HEK293T (cell line): ENCODE measurements at regions not wholly inside any gene's neighbourhood (a gene's known extent, or its start where the extent isn't known, plus 50 kb on each side); places are given as distances from the start of the nearest gene placed in this dataset.
A peak's percentile ranks its signal among the peaks of the same experiment; 100 is the strongest.

Experiments
- CTCF ChIA-PET: fragments of 350-600 bp; formaldehyde crosslinking; extraction: SDS; loops from one replicate; lab custom pipeline; 2021; ENCODE audit warnings: antibody characterized with exemption, inconsistent platforms; lab: Yijun Ruan, JAX
- POLR2A ChIA-PET: fragments of 350-600 bp; formaldehyde crosslinking; extraction: SDS; loops from one replicate; lab custom pipeline; 2020; ENCODE audit warnings: antibody characterized with exemption, inconsistent platforms; lab: Yijun Ruan, JAX
- DNase-seq: peaks from one replicate; pipeline ENCODE4 v3.0.0; 2012; ENCODE audit warnings: mixed read lengths; ENCODE audit errors: extremely low spot score
- ARNT ChIP-seq: fragments of 450-650 bp; IDR thresholded peaks from 2 replicates; pipeline ENCODE4 v1.6.1; 2017; ENCODE audit warnings: mild to moderate bottlenecking
- BHLHE40 ChIP-seq: fragments of 450-650 bp; IDR thresholded peaks from 2 replicates; pipeline ENCODE4 v1.6.1; 2016; ENCODE audit warnings: mild to moderate bottlenecking, moderate library complexity, borderline replicate concordance
- CTBP1 ChIP-seq: fragments of 450-650 bp; IDR thresholded peaks from 2 replicates; pipeline ENCODE4 v1.6.1; 2016; ENCODE audit warnings: borderline replicate concordance
- ELF4 ChIP-seq: fragments of 450-650 bp; IDR thresholded peaks from 2 replicates; pipeline ENCODE4 v1.6.1; 2017; ENCODE audit warnings: antibody characterized with exemption
- FOXA1 ChIP-seq: fragments of 450-650 bp; IDR thresholded peaks from 2 replicates; pipeline ENCODE4 v1.6.1; 2016; ENCODE audit warnings: mild to moderate bottlenecking
- FOXK2 ChIP-seq: fragments of 450-650 bp; IDR thresholded peaks from 2 replicates; pipeline ENCODE4 v1.6.1; 2016; ENCODE audit warnings: mild to moderate bottlenecking
- FOXM1 ChIP-seq: fragments of 450-650 bp; IDR thresholded peaks from 2 replicates; pipeline ENCODE4 v1.6.1; 2017; ENCODE audit warnings: mild to moderate bottlenecking, borderline replicate concordance
- HDGF ChIP-seq: fragments of 450-650 bp; IDR thresholded peaks from 2 replicates; pipeline ENCODE4 v1.6.1; 2017; ENCODE audit warnings: antibody characterized with exemption, borderline replicate concordance
- L3MBTL2 ChIP-seq: fragments of 450-650 bp; conservative IDR thresholded peaks from 2 replicates; pipeline ENCODE4 v1.6.1; 2016; ENCODE audit warnings: mild to moderate bottlenecking
- LEF1 ChIP-seq: fragments of 450-650 bp; IDR thresholded peaks from 2 replicates; pipeline ENCODE4 v1.6.1; 2017; ENCODE audit warnings: mild to moderate bottlenecking, borderline replicate concordance
- NFRKB ChIP-seq: fragments of 450-650 bp; IDR thresholded peaks from 2 replicates; pipeline ENCODE4 v1.6.1; 2016; ENCODE audit warnings: mild to moderate bottlenecking, moderate library complexity
- SP1 ChIP-seq: fragments of 450-650 bp; IDR thresholded peaks from 2 replicates; pipeline ENCODE4 v1.6.1; 2017
- SUZ12 ChIP-seq: fragments of 450-650 bp; IDR thresholded peaks from 2 replicates; pipeline ENCODE4 v1.6.1; 2016; ENCODE audit warnings: mild to moderate bottlenecking
- TARDBP ChIP-seq: fragments of 450-650 bp; IDR thresholded peaks from 2 replicates; pipeline ENCODE4 v1.6.1; 2016
- ZNF384 ChIP-seq: fragments of 450-650 bp; IDR thresholded peaks from 2 replicates; pipeline ENCODE4 v1.6.1; 2016
- TF ChIP-seq, protein P1 (sequence below): fragments of 450-650 bp; IDR thresholded peaks from 2 replicates; pipeline ENCODE4 v1.6.1; 2016

DNA sequence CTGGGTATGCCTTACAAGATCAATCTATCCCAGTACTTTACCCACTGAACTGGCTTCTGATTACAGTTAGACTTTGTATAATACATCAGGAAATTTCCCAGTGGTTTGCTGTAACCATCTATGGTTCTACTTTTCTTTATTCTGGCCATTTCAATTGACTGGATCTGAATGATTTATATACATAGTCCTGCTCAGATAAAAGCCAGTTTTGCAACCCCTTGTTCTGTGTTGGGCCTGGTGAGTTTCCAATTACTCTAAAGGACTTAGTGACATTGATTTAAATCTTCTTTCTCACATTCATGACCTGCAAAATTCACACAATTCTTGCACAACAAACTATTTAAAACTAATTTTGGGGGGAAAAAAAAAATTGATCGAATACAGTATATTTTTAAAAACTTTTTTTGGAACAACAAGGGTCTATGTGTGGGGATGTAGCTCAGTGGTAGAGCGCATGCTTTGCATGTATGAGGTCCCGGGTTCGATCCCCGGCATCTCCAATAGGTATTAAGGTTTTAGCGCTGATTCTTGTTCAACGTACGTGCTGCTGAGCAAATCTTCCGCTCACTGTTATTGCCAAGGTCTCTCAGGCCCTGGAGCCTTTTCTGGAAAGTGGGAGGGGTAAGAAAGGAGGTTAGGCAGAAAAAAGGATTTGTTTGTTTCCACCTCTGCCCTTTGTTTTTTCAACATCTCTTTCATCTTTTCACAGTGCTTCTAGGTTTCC lies 117.5 kb downstream of the GPX5 start:
- peak; percentile 48 for DNase-seq
- POLR2A ChIA-PET: no interaction called here
- TF ChIP-seq FOXA1 (no peak), HDGF (no peak), SP1 (no peak), NFRKB (peak; percentile 42; the same call in 1 of the 2 replicates), TARDBP (no peak), CTBP1 (0 out of 2 replicates have a peak, but pooled peaks have one; percentile 12), ELF4 (no peak), FOXM1 (no peak), L3MBTL2 (0 out of 2 replicates have a peak, but pooled peaks have one; percentile 20), BHLHE40 (no peak), ZNF384 (peak; percentile 75), FOXK2 (no peak), LEF1 (0 out of 2 replicates have a peak, but pooled peaks have one; percentile 9), SUZ12 (no peak), ARNT (peak; percentile 65)
- TF ChIP-seq, protein P1, sequence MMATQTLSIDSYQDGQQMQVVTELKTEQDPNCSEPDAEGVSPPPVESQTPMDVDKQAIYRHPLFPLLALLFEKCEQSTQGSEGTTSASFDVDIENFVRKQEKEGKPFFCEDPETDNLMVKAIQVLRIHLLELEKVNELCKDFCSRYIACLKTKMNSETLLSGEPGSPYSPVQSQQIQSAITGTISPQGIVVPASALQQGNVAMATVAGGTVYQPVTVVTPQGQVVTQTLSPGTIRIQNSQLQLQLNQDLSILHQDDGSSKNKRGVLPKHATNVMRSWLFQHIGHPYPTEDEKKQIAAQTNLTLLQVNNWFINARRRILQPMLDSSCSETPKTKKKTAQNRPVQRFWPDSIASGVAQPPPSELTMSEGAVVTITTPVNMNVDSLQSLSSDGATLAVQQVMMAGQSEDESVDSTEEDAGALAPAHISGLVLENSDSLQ: peak; percentile 47; the same call in 1 of the 2 replicates
- CTCF ChIA-PET: no interaction called here

DNA sequence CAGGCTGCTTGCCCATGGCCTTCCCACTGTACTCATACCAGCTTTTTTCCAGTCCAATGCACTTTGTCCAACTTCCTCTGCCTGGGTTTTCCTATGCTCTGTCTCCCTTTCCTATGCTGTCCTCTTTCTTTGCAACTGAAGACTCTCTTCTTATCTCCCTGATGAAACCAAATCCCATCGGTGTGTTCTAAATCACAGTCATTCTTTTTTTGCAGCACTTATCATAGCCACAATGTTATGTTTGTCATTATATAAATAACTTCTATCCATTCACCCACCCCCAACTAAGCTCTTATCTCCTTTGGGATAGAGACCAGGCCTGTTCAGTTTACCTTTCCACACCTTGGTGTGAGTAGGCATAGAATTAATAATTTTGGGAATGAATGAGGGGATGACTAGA lies 121.0 kb downstream of the GPX5 start:
- POLR2A ChIA-PET: interaction anchor here (1.3 to 2.9 kb wide), 3 partner anchors 8 to 60 kb away, joined by 3 to 16 read pairs (median 6); a partner anchor contains a TSS
- no peak for DNase-seq
- no peak for TF ChIP-seq BHLHE40
- no peak for TF ChIP-seq FOXA1
- no peak for TF ChIP-seq HDGF
- TF ChIP-seq L3MBTL2: no peak
- no peak for TF ChIP-seq NFRKB
- TF ChIP-seq SUZ12: no peak
- TF ChIP-seq TARDBP: no peak
- no peak for TF ChIP-seq CTBP1
- no peak for TF ChIP-seq LEF1
- TF ChIP-seq FOXM1: no peak
- no peak for TF ChIP-seq ARNT
- TF ChIP-seq ZNF384: no peak
- no peak for TF ChIP-seq SP1
- CTCF ChIA-PET: no interaction called here

DNA sequence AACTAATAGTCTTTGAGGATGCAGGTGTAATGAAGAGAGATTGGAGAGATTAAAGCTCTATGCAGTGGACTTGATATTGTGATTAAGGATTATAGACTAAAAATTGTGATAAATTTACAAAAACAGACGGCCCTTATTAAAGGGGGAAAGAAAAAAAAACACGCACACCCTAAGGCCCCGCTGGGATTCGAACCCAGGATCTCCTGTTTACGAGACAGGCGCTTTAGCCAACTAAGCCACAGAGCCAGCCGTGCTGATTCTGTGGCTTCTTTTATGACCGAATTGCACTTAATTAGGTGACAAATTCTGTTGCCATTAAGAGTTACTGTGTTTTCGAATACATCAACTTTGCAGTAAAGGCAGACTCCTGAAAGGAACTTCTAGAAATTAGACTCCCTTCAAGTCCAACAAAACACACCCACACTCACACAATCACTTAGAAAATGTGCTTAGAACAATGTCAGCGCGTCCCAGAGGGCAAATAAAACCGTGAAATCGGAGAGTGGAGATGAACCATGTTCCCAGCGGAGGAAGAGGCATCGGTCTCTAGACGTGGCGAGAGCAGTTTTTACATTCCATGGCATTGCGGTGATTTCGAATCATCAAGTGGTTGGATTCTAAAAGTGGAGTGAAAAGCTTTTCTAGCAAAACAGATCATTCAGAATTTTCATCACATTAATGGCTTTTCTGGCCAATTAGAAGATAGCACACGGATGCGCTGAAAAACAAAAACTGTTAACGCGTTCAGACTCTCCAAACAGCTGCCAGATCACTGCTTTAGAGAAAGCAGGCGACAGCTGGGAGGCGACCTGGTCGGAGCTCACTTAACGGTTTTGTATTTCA lies 122.6 kb downstream of the GPX5 start:
- DNase-seq: peak; percentile 66
- ChIA-PET CTCF (interaction anchor here (0.7 to 1.1 kb wide), 3 partner anchors 10 to 190 kb away, joined by 3 to 6 read pairs (median 3); no protein-coding TSS in a partner anchor), POLR2A (interaction anchor here (0.8 to 2.9 kb wide), 13 partner anchors 9 to 110 kb away, joined by 3 to 16 read pairs (median 4); a partner anchor contains a TSS)
- TF ChIP-seq CTBP1: peak; percentile 73; the same call in 1 of the 2 replicates
- TF ChIP-seq FOXM1: peak; percentile 81
- TF ChIP-seq HDGF: no peak
- TF ChIP-seq NFRKB: no peak
- TF ChIP-seq TARDBP: no peak
- TF ChIP-seq ZNF384: peak; percentile 77; the same call in 1 of the 2 replicates
- TF ChIP-seq BHLHE40: no peak
- TF ChIP-seq, protein P1: 0 out of 2 replicates have a peak, but pooled peaks have one; percentile 10
- no peak for TF ChIP-seq FOXA1

DNA sequence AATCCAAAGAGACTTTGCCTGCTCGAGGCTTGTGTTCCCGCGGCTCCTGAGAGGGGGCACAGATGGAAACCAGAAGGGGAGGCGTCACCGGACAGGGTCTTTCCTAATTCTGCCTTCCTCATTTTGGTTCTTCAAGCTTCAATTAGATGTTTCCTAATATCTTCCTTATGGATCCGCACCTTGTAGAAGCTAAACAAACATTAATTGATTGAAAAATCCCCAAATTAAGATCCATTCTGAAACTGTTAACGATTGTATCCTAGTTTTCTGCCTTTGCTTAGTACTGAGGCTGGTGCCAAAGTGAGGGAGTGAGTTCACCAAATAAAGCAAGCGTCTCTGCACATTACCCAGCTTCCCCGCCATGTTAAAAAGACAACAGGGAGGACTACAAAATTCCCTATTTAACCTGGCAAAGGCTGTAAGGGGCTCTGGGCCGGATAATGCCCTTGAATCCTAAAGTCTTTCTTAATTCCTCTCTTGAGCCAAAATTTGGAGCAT lies 123.2 kb downstream of the GPX5 start:
- POLR2A ChIA-PET: interaction anchor here (0.6 to 2.9 kb wide), 15 partner anchors 8 to 1103 kb away, joined by 3 to 16 read pairs (median 4); a partner anchor contains a TSS
- TF ChIP-seq LEF1: no peak
- peak; percentile 54; the same call in 1 of the 2 replicates for TF ChIP-seq L3MBTL2
- CTCF ChIA-PET: interaction anchor here (0.7 to 1.1 kb wide), 3 partner anchors 9 to 189 kb away, joined by 3 to 6 read pairs (median 3); no protein-coding TSS in a partner anchor
- DNase-seq: no peak

DNA sequence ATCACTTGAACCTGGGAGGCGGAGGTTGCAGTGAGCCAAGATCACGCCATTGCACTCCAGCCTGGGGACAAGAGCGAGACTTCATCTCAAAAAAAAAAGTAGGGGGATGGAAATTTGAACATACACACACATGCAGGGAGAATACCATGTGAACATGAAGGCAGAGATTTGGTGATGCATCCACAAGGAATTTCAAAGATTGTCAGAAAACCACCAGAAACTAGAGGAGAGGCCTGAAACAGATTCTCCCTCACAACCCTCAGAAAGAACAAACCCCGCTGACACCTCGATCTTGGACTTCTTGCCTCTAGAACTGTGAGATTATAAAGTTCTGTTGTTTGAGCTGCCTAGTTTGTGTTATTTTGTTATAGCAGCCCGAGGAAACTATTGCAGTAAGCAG lies 125.5 kb downstream of the GPX5 start:
- no peak for DNase-seq
- CTCF ChIA-PET: interaction anchor here (1.6 kb wide), 1 partner anchor 109 kb away, joined by 3 read pairs; no protein-coding TSS in a partner anchor
- TF ChIP-seq NFRKB: no peak
- no peak for TF ChIP-seq ELF4
- TF ChIP-seq L3MBTL2: no peak
- TF ChIP-seq ARNT: no peak
- TF ChIP-seq CTBP1: no peak
- TF ChIP-seq FOXK2: no peak
- no peak for TF ChIP-seq TARDBP
- TF ChIP-seq, protein P1: no peak
- TF ChIP-seq FOXA1: no peak
- no peak for TF ChIP-seq FOXM1
- TF ChIP-seq BHLHE40: no peak
- no peak for TF ChIP-seq LEF1
- no peak for TF ChIP-seq HDGF
- TF ChIP-seq ZNF384: no peak
- TF ChIP-seq SUZ12: no peak
- TF ChIP-seq SP1: no peak
- POLR2A ChIA-PET: interaction anchor here (1.3 kb wide), 1 partner anchor 64 kb away, joined by 4 read pairs; a partner anchor contains a TSS
